ENCODE measurements at regions not wholly inside any gene's neighbourhood (a gene's known extent, or its start where the extent isn't known, plus 50 kb on each side); places are given as distances from the start of the nearest gene placed in this dataset.

- no peaks in the 10 kb centered on the region for H4K20me1 ChIP-seq (ENCODE audit: insufficient read depth, low read length)
- no peaks in the 10 kb centered on the region for H3K9me3 ChIP-seq (ENCODE audit: low read depth, low read length)
- DNase-seq (ENCODE audit: insufficient read length, low spot score, missing footprints), result no peak
- no peak overlapping the region for H3K27ac ChIP-seq (ENCODE audit: low read depth, low read length)
- TF ChIP-seq CTCF (IDR thresholded peaks at IDR 0.05; ENCODE audit: extremely low read depth, low read depth, low read length), result no peak
- H3K4me1 ChIP-seq (ENCODE audit: insufficient read depth, low read length), result peaks cover 14% of the 10 kb centered on the region
- peaks cover 4% of the 10 kb centered on the region for H3K27me3 ChIP-seq (ENCODE audit: insufficient read depth, low read length)
- no peaks in the 10 kb centered on the region for H3K79me2 ChIP-seq (ENCODE audit: insufficient read depth, low read length)
- H3K4me2 ChIP-seq (ENCODE audit: insufficient read depth, low read length), result peak overlapping the region; percentile 18
- H3K4me3 ChIP-seq (ENCODE audit: insufficient read depth, low read length), result no peak overlapping the region
- no peaks in the 10 kb centered on the region for H3K36me3 ChIP-seq (ENCODE audit: insufficient read depth, low read length)
- H2AFZ ChIP-seq (ENCODE audit: low read length), result no peak overlapping the region
Observed at GRCh38 chr20:51116765-51117686, 94.1 kb upstream of the KCNG1 start.

DNA sequence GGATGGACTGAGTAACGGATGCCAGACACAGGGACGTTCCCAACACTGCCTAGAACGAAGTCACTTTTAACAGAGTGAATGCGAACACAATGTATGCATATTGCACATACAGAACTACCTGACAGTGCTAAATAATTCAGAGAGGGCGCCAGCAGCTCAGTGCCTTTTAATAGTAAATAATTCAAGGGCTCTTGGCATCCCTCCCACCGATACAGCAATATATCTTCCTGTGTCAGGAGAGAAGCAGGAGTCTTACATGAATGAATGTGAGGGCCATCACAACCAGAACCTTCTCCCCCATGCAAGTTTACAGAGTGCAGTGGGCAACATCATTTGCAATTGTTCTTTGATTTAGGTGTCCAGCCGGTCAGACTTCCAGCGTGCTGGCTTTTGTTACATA, 88.4 kb upstream of the KCNG1 start:
- H4K20me1 ChIP-seq (ENCODE audit: insufficient read depth, low read length), result no peaks in the 10 kb centered on the region
- H3K4me2 ChIP-seq (ENCODE audit: insufficient read depth, low read length), result no peak overlapping the region

DNA sequence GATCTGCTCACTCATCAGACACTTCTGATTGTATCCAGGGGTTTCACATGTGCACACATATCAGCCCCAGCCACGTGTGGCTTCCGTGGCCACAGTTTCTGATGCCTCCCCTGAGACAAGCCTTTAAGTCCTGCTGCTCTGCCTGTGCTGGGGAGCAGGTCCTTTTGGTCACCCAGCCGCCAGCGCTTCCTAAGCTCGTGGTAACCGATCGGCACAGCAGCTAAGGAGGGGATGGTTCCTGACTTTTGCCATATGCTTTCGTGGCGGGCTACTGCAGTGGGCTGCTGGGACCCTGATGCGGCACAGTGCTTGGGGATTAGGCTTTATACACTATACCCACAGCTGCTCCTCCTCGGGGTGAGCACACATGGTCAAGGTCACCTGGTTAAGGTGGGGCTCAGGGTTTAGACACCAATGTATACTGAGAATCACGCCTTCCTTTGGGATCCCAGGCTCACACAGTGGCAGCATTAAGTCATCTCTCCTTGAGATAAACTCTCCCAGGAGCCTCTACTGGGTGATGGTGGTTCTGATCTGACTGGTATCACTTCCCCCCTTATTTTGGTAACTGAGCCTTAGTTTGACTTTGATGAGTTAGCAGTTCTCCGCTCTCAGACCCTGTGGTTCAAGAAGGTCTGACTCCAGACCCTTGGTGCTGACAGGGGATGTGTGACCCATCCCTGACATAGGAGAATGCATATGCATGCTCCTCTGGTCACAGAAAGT, 85.9 kb upstream of the KCNG1 start:
- no peak for DNase-seq (ENCODE audit: insufficient read length, low spot score, missing footprints)
- Histone ChIP-seq H3K79me2 (ENCODE audit: insufficient read depth, low read length) (no peaks in the 10 kb centered on the region), H3K4me3 (ENCODE audit: insufficient read depth, low read length) (no peak overlapping the region), H4K20me1 (ENCODE audit: insufficient read depth, low read length) (no peaks in the 10 kb centered on the region), H2AFZ (ENCODE audit: low read length) (no peak overlapping the region), H3K4me1 (ENCODE audit: insufficient read depth, low read length) (no peaks in the 10 kb centered on the region), H3K27ac (ENCODE audit: low read depth, low read length) (no peak overlapping the region), H3K9me3 (ENCODE audit: low read depth, low read length) (no peaks in the 10 kb centered on the region), H3K27me3 (ENCODE audit: insufficient read depth, low read length) (peaks cover 45% of the 10 kb centered on the region), H3K36me3 (ENCODE audit: insufficient read depth, low read length) (no peaks in the 10 kb centered on the region), H3K4me2 (ENCODE audit: insufficient read depth, low read length) (no peak overlapping the region)
- no peak for TF ChIP-seq CTCF (IDR thresholded peaks at IDR 0.05; ENCODE audit: extremely low read depth, low read depth, low read length)

More for the DNA sequence above, 88.4 kb upstream of the KCNG1 start:
- Histone ChIP-seq H3K36me3 (ENCODE audit: insufficient read depth, low read length) (no peaks in the 10 kb centered on the region), H3K4me3 (ENCODE audit: insufficient read depth, low read length) (no peak overlapping the region), H2AFZ (ENCODE audit: low read length) (no peak overlapping the region), H3K79me2 (ENCODE audit: insufficient read depth, low read length) (no peaks in the 10 kb centered on the region), H3K27ac (ENCODE audit: low read depth, low read length) (no peak overlapping the region), H3K4me1 (ENCODE audit: insufficient read depth, low read length) (no peaks in the 10 kb centered on the region), H3K27me3 (ENCODE audit: insufficient read depth, low read length) (peaks cover 41% of the 10 kb centered on the region), H3K9me3 (ENCODE audit: low read depth, low read length) (no peaks in the 10 kb centered on the region)
- DNase-seq (ENCODE audit: insufficient read length, low spot score, missing footprints), result no peak
- no peak for TF ChIP-seq CTCF (IDR thresholded peaks at IDR 0.05; ENCODE audit: extremely low read depth, low read depth, low read length)

DNA sequence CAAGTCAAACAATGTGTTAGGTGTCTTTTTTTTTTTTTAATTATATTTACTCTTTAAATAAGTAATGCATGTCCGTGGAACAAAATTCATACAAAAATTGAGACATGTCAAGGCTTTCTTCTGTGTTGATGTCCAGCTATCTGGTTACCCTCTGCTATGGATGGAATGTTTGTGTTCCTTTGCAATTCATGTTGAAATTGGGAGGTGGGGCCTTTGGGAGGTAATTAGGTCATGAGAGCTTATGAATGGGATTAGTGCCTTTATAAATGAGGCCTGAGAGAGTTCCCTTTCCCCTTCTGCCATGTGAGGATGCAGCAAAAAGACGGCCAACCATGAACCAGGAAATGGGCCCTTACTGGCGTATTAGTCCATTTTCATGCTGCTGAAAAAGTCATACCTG, 83.1 kb upstream of the KCNG1 start:
- no peaks in the 10 kb centered on the region for H4K20me1 ChIP-seq (ENCODE audit: insufficient read depth, low read length)
- H3K36me3 ChIP-seq (ENCODE audit: insufficient read depth, low read length), result no peaks in the 10 kb centered on the region
- H3K4me2 ChIP-seq (ENCODE audit: insufficient read depth, low read length), result no peak overlapping the region
- DNase-seq (ENCODE audit: insufficient read length, low spot score, missing footprints), result no peak
- H3K4me1 ChIP-seq (ENCODE audit: insufficient read depth, low read length), result no peaks in the 10 kb centered on the region
- no peak overlapping the region for H2AFZ ChIP-seq (ENCODE audit: low read length)
- no peak for TF ChIP-seq CTCF (IDR thresholded peaks at IDR 0.05; ENCODE audit: extremely low read depth, low read depth, low read length)
- no peak overlapping the region for H3K27ac ChIP-seq (ENCODE audit: low read depth, low read length)
- no peaks in the 10 kb centered on the region for H3K79me2 ChIP-seq (ENCODE audit: insufficient read depth, low read length)
- H3K9me3 ChIP-seq (ENCODE audit: low read depth, low read length), result no peaks in the 10 kb centered on the region
- H3K27me3 ChIP-seq (ENCODE audit: insufficient read depth, low read length), result peaks cover 37% of the 10 kb centered on the region
- H3K4me3 ChIP-seq (ENCODE audit: insufficient read depth, low read length), result no peak overlapping the region

Data from osteoblast (primary cell).